Umbilical cord (tissue), 1 donor: ENCODE measurements at regions not wholly inside any gene's neighbourhood (a gene's known extent, or its start where the extent isn't known, plus 50 kb on each side); places are given as distances from the start of the nearest gene placed in this dataset.

Source experiments
- DNase-seq: peaks from one replicate; pipeline ENCODE4 v3.0.0-alpha.2; 2015; ENCODE audit warnings: low spot score

- no peak for DNase-seq
Observed at GRCh38 chr2:67867735-67868134, 195.1 kb downstream of the C1D start.

- DNase-seq: peak; percentile 40
Observed at GRCh38 chr2:67871686-67872412, 191.0 kb downstream of the C1D start.

GRCh38 chr2:67872481-67872880 is 190.3 kb downstream of the C1D start:
- DNase-seq: no peak

- no peak for DNase-seq
Observed at GRCh38 chr2:67873916-67874315, 188.9 kb downstream of the C1D start.

GRCh38 chr2:67876176-67876575 is 186.6 kb downstream of the C1D start:
- no peak for DNase-seq

- no peak for DNase-seq
Observed at GRCh38 chr2:67877301-67877700, 185.5 kb downstream of the C1D start.

GRCh38 chr2:67878743-67879142 is 184.1 kb downstream of the C1D start:
- no peak for DNase-seq

GRCh38 chr2:67879586-67880290 is 183.1 kb downstream of the C1D start:
- no peak for DNase-seq

GRCh38 chr2:67880291-67880761 is 182.5 kb downstream of the C1D start:
- no peak for DNase-seq

GRCh38 chr2:67881816-67882215 is 181.0 kb downstream of the C1D start:
- peak; percentile 34 for DNase-seq

- DNase-seq: no peak
Observed at GRCh38 chr2:67883316-67884087, 179.3 kb downstream of the C1D start.

- no peak for DNase-seq
Observed at GRCh38 chr2:67888351-67889005, 174.3 kb downstream of the C1D start.

- DNase-seq: no peak
Observed at GRCh38 chr2:67889056-67889455, 173.7 kb downstream of the C1D start.

- DNase-seq: no peak
Observed at GRCh38 chr2:67891642-67892041, 171.2 kb downstream of the C1D start.

GRCh38 chr2:67892339-67892846 is 170.4 kb downstream of the C1D start:
- DNase-seq: no peak

- DNase-seq: peak; percentile 64
Observed at GRCh38 chr2:67895227-67895941, 167.4 kb downstream of the C1D start.

GRCh38 chr2:67896076-67896475 is 166.7 kb downstream of the C1D start:
- DNase-seq: no peak

- DNase-seq: no peak
Observed at GRCh38 chr2:67896476-67896875, 166.3 kb downstream of the C1D start.

GRCh38 chr2:67898595-67898994 is 164.2 kb downstream of the C1D start:
- peak; percentile 64 for DNase-seq

- no peak for DNase-seq
Observed at GRCh38 chr2:67899187-67899586, 163.6 kb downstream of the C1D start.

GRCh38 chr2:67900826-67901225 is 162.0 kb downstream of the C1D start:
- no peak for DNase-seq
